GM12892 (cell line): ENCODE measurements at regions not wholly inside any gene's neighbourhood (a gene's known extent, or its start where the extent isn't known, plus 50 kb on each side); places are given as distances from the start of the nearest gene placed in this dataset.

ENCODE experiments used
- POLR2A ChIP-seq: IDR thresholded peaks from 2 replicates; pipeline ENCODE4 v1.6.1; 2011; ENCODE audit warnings: low read depth, low read length, control low read depth
- POLR2AphosphoS5 ChIP-seq: IDR thresholded peaks from 2 replicates; pipeline ENCODE4 v1.6.1; 2011; ENCODE audit warnings: low read depth, low read length, control low read depth

- TF ChIP-seq POLR2AphosphoS5: no peak
- TF ChIP-seq POLR2A: no peak
Observed at GRCh38 chr22:48343461-48343860, 1484.2 kb downstream of the BRD1 start.
